Fibroblast of the aortic adventitia (primary cell): ENCODE measurements at regions not wholly inside any gene's neighbourhood (a gene's known extent, or its start where the extent isn't known, plus 50 kb on each side); places are given as distances from the start of the nearest gene placed in this dataset.

Experiments
- DNase-seq: peaks from one replicate; pipeline ENCODE4 v3.0.0-alpha.2; 2010; ENCODE audit warnings: low read depth
- H3K4me3 ChIP-seq: 2 replicates; pipeline ENCODE4 v1.5.1; 2011; ENCODE audit warnings: low read depth, mild to moderate bottlenecking, control low read depth, low read length, moderate library complexity
- CTCF ChIP-seq: IDR thresholded peaks from 2 replicates; pipeline ENCODE4 v1.5.1; 2011; ENCODE audit warnings: mild to moderate bottlenecking, low read length, control low read depth, inconsistent platforms; ENCODE audit not compliant: insufficient read depth

GRCh38 chrX:25290132-25290531 lies 274.4 kb upstream of the ARX start:
- no peak for DNase-seq
- no peak overlapping the region for H3K4me3 ChIP-seq
- TF ChIP-seq CTCF = no peak

GRCh38 chrX:25288676-25289075 lies 272.9 kb upstream of the ARX start:
- TF ChIP-seq CTCF = no peak
- DNase-seq = no peak
- H3K4me3 ChIP-seq = no peak overlapping the region

GRCh38 chrX:25287521-25287920 lies 271.8 kb upstream of the ARX start:
- TF ChIP-seq CTCF = no peak
- H3K4me3 ChIP-seq = no peak overlapping the region
- DNase-seq = no peak

- no peak for DNase-seq
- no peak overlapping the region for H3K4me3 ChIP-seq
- TF ChIP-seq CTCF = no peak
These were observed 269.8 kb upstream of the ARX start for GRCh38 chrX:25285598-25285997.

GRCh38 chrX:25279510-25279909 lies 263.7 kb upstream of the ARX start:
- TF ChIP-seq CTCF = no peak
- no peak for DNase-seq
- no peak overlapping the region for H3K4me3 ChIP-seq

GRCh38 chrX:25278341-25278740 lies 262.6 kb upstream of the ARX start:
- no peak overlapping the region for H3K4me3 ChIP-seq
- DNase-seq = no peak
- no peak for TF ChIP-seq CTCF

GRCh38 chrX:25277574-25277973 lies 261.8 kb upstream of the ARX start:
- H3K4me3 ChIP-seq = no peak overlapping the region
- no peak for TF ChIP-seq CTCF
- no peak for DNase-seq
